GM23338 (cell line): ENCODE measurements at regions not wholly inside any gene's neighbourhood (a gene's known extent, or its start where the extent isn't known, plus 50 kb on each side); places are given as distances from the start of the nearest gene placed in this dataset.

ENCODE experiments used
- CREB1 ChIP-seq: fragments of 250-450 bp; sonication (Bioruptor Pico); IDR thresholded peaks from 2 replicates; pipeline ENCODE4 v1.5.0; 2020; ENCODE audit warnings: low read depth, mild to moderate bottlenecking, moderate library complexity
- CTCF ChIP-seq, 2 experiments: fragments of 200-600 bp in 1 of 2; sonication (generic) in 1 of 2; conservative IDR thresholded peaks; 2 replicates each; pipeline versions ENCODE4 v1.5.1 to v1.6.1; 2016 to 2017; ENCODE audit warnings: antibody characterized with exemption in 2 of 2, low read depth in 2 of 2, mild to moderate bottlenecking in 2 of 2, moderate library complexity in 1 of 2
- ETS1 ChIP-seq: IDR thresholded peaks from 2 replicates; pipeline ENCODE4 v1.6.1; 2016; ENCODE audit warnings: antibody characterized with exemption
- EZH2 ChIP-seq: fragments of 200-600 bp; sonication (generic); IDR thresholded peaks from one replicate; pipeline ENCODE4 v1.8.0; 2017; ENCODE audit warnings: antibody characterized with exemption, mild to moderate bottlenecking, low read depth; ENCODE audit not compliant: unreplicated experiment
- EZH2phosphoT487 ChIP-seq: fragments of 200-600 bp; sonication (generic); IDR thresholded peaks from one replicate; pipeline ENCODE4 v1.8.1; 2018; ENCODE audit warnings: antibody characterized with exemption; ENCODE audit not compliant: unreplicated experiment
- JUNB ChIP-seq: IDR thresholded peaks from one replicate; pipeline ENCODE4 v1.6.1; 2016; ENCODE audit warnings: antibody characterized with exemption; ENCODE audit not compliant: unreplicated experiment
- NANOG ChIP-seq: IDR thresholded peaks from 2 replicates; pipeline ENCODE4 v1.6.1; 2016; ENCODE audit warnings: antibody characterized with exemption, borderline replicate concordance
- POLR2AphosphoS5 ChIP-seq: IDR thresholded peaks from 2 replicates; pipeline ENCODE4 v1.6.1; 2016; ENCODE audit warnings: antibody characterized with exemption, low read depth
- STAT1 ChIP-seq: IDR thresholded peaks from one replicate; pipeline ENCODE4 v1.6.1; 2016; ENCODE audit warnings: antibody characterized with exemption; ENCODE audit not compliant: unreplicated experiment
- ZNF114 ChIP-seq: fragments of 250-450 bp; sonication (Bioruptor Pico); IDR thresholded peaks from 2 replicates; pipeline ENCODE4 v1.5.0; 2020; ENCODE audit warnings: mild to moderate bottlenecking, moderate library complexity
- TF ChIP-seq, protein P1 (sequence below): IDR thresholded peaks from one replicate; pipeline ENCODE4 v1.6.1; 2018; ENCODE audit warnings: antibody characterized with exemption; ENCODE audit not compliant: unreplicated experiment
- TF ChIP-seq, protein P2 (sequence below): fragments of 250-450 bp; sonication (Bioruptor Pico); IDR thresholded peaks from 2 replicates; pipeline ENCODE4 v1.5.0; 2020; ENCODE audit warnings: mild to moderate bottlenecking, moderate library complexity

DNA sequence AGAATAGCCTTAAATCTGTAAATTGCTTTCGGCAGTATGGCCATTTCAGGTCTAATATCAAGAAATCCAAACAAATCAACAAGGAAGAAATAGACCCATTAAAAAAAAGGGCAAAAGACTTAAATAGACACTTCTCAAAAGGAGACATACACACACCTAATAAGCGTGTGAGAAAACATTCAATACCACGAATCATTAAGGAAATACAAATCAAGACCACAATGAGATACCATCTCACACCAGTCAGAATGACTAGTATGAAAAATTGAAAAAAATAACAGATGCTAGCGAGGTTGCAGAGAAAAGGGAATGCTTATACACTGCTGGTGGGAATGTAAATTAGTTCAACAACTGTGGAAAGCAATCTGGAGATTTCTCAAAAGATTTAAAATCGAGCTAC is 243.2 kb downstream of the DSEL start:
- TF ChIP-seq CTCF (conservative IDR thresholded peaks at IDR 0.05; ENCODE audit: low read depth in 2 of 2) (no peak), POLR2AphosphoS5 (no peak), STAT1 (no peak), JUNB (no peak), EZH2phosphoT487 (no peak), CREB1 (CRISPR knock-in tag) (no peak), EZH2 (no peak), ZNF114 (CRISPR knock-in tag) (no peak), NANOG (no peak), ETS1 (no peak)
- TF ChIP-seq, protein P1, sequence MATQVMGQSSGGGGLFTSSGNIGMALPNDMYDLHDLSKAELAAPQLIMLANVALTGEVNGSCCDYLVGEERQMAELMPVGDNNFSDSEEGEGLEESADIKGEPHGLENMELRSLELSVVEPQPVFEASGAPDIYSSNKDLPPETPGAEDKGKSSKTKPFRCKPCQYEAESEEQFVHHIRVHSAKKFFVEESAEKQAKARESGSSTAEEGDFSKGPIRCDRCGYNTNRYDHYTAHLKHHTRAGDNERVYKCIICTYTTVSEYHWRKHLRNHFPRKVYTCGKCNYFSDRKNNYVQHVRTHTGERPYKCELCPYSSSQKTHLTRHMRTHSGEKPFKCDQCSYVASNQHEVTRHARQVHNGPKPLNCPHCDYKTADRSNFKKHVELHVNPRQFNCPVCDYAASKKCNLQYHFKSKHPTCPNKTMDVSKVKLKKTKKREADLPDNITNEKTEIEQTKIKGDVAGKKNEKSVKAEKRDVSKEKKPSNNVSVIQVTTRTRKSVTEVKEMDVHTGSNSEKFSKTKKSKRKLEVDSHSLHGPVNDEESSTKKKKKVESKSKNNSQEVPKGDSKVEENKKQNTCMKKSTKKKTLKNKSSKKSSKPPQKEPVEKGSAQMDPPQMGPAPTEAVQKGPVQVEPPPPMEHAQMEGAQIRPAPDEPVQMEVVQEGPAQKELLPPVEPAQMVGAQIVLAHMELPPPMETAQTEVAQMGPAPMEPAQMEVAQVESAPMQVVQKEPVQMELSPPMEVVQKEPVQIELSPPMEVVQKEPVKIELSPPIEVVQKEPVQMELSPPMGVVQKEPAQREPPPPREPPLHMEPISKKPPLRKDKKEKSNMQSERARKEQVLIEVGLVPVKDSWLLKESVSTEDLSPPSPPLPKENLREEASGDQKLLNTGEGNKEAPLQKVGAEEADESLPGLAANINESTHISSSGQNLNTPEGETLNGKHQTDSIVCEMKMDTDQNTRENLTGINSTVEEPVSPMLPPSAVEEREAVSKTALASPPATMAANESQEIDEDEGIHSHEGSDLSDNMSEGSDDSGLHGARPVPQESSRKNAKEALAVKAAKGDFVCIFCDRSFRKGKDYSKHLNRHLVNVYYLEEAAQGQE: no peak
- TF ChIP-seq, protein P2, sequence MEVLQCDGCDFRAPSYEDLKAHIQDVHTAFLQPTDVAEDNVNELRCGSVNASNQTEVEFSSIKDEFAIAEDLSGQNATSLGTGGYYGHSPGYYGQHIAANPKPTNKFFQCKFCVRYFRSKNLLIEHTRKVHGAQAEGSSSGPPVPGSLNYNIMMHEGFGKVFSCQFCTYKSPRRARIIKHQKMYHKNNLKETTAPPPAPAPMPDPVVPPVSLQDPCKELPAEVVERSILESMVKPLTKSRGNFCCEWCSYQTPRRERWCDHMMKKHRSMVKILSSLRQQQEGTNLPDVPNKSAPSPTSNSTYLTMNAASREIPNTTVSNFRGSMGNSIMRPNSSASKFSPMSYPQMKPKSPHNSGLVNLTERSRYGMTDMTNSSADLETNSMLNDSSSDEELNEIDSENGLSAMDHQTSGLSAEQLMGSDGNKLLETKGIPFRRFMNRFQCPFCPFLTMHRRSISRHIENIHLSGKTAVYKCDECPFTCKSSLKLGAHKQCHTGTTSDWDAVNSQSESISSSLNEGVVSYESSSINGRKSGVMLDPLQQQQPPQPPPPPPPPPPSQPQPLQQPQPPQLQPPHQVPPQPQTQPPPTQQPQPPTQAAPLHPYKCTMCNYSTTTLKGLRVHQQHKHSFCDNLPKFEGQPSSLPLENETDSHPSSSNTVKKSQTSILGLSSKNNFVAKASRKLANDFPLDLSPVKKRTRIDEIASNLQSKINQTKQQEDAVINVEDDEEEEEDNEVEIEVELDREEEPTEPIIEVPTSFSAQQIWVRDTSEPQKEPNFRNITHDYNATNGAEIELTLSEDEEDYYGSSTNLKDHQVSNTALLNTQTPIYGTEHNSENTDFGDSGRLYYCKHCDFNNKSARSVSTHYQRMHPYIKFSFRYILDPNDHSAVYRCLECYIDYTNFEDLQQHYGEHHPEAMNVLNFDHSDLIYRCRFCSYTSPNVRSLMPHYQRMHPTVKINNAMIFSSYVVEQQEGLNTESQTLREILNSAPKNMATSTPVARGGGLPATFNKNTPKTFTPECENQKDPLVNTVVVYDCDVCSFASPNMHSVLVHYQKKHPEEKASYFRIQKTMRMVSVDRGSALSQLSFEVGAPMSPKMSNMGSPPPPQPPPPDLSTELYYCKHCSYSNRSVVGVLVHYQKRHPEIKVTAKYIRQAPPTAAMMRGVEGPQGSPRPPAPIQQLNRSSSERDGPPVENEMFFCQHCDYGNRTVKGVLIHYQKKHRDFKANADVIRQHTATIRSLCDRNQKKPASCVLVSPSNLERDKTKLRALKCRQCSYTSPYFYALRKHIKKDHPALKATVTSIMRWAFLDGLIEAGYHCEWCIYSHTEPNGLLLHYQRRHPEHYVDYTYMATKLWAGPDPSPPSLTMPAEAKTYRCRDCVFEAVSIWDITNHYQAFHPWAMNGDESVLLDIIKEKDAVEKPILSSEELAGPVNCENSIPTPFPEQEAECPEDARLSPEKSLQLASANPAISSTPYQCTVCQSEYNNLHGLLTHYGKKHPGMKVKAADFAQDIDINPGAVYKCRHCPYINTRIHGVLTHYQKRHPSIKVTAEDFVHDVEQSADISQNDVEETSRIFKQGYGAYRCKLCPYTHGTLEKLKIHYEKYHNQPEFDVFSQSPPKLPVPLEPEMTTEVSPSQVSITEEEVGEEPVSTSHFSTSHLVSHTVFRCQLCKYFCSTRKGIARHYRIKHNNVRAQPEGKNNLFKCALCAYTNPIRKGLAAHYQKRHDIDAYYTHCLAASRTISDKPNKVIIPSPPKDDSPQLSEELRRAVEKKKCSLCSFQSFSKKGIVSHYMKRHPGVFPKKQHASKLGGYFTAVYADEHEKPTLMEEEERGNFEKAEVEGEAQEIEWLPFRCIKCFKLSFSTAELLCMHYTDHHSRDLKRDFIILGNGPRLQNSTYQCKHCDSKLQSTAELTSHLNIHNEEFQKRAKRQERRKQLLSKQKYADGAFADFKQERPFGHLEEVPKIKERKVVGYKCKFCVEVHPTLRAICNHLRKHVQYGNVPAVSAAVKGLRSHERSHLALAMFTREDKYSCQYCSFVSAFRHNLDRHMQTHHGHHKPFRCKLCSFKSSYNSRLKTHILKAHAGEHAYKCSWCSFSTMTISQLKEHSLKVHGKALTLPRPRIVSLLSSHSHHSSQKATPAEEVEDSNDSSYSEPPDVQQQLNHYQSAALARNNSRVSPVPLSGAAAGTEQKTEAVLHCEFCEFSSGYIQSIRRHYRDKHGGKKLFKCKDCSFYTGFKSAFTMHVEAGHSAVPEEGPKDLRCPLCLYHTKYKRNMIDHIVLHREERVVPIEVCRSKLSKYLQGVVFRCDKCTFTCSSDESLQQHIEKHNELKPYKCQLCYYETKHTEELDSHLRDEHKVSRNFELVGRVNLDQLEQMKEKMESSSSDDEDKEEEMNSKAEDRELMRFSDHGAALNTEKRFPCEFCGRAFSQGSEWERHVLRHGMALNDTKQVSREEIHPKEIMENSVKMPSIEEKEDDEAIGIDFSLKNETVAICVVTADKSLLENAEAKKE (CRISPR knock-in tag): no peak
